ENCODE measurements at regions not wholly inside any gene's neighbourhood (a gene's known extent, or its start where the extent isn't known, plus 50 kb on each side); places are given as distances from the start of the nearest gene placed in this dataset.
"Not testable (repeated sequence)": the region's sequence is repeated elsewhere in the genome, so short reads cannot be mapped to it uniquely, and the experiment has no call there.

DNA sequence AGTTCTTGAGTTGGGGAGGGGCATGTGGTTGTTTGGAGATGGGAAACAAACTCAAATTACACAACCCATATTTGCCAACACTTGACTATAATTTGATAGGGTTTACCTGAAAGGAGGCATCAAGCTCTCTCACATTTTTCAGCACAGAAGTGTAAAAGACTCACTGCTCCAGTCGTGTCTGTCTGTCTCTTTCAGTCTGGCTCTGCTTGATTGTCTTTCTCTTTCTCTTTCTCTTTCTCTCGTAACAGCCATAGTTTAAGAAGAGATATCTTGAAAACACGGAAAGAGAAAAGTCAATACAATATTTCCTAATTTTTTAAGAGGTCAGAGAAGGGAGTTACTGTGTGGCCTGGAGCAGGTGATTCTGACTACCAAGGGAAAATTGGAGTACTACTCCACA, 413.6 kb upstream of the CXorf51A start:
- WGBS (ENCODE audit: extremely low coverage, insufficient coverage, insufficient read length) = no CpG with 5 or more reads among the region's 3 CpGs
- H2BK12ac ChIP-seq (ENCODE audit: low read length) = no peak overlapping the region
- no peak overlapping the region for H3K27ac ChIP-seq (ENCODE audit: low read depth, low read length)
- H3K23ac ChIP-seq (ENCODE audit: low read length) = no peak overlapping the region
- no peak overlapping the region for H3K4me2 ChIP-seq (ENCODE audit: low read length)
- no peak overlapping the region for H3K14ac ChIP-seq (ENCODE audit: low read length)
- H3K27me3 ChIP-seq (ENCODE audit: insufficient read depth, low read length) = no peaks in the 10 kb centered on the region
- no peak overlapping the region for H3K18ac ChIP-seq (ENCODE audit: low read length)
- no peak overlapping the region for H4K8ac ChIP-seq (ENCODE audit: low read depth, low read length)
- no peaks in the 10 kb centered on the region for H3K9me3 ChIP-seq (ENCODE audit: insufficient read depth, low read depth, low read length)
- H2AK5ac ChIP-seq (ENCODE audit: low read length) = no peak overlapping the region
- no peak overlapping the region for H2AFZ ChIP-seq (ENCODE audit: insufficient read depth, low read length, poor library complexity)
- H3K79me2 ChIP-seq (ENCODE audit: control insufficient read depth, insufficient read depth, low read length, poor library complexity) = no peaks in the 10 kb centered on the region
- H3K4ac ChIP-seq (ENCODE audit: low read depth, low read length) = no peak overlapping the region
- no peaks in the 10 kb centered on the region for H3K36me3 ChIP-seq (ENCODE audit: control insufficient read depth in 1 of 2, insufficient read depth in 2 of 2, low read length in 2 of 2)
- no peak overlapping the region for H4K12ac ChIP-seq (ENCODE audit: low read depth, low read length)
- no peak overlapping the region for H2BK120ac ChIP-seq (ENCODE audit: insufficient read depth, low read length, poor library complexity)
- no peak overlapping the region for H3K9ac ChIP-seq (ENCODE audit: low read length)
- H3K4me3 ChIP-seq (ENCODE audit: low read depth, low read length) = no peak overlapping the region
- no peak for DNase-seq
- no peaks in the 10 kb centered on the region for H3K4me1 ChIP-seq (ENCODE audit: control insufficient read depth in 1 of 2, insufficient read depth in 2 of 2, low read length in 2 of 2)
- H3K79me1 ChIP-seq (ENCODE audit: low read length) = no peaks in the 10 kb centered on the region
- H2BK5ac ChIP-seq (ENCODE audit: low read depth, low read length, poor library complexity) = no peak overlapping the region
- no peak overlapping the region for H4K91ac ChIP-seq (ENCODE audit: low read depth, low read length)

DNA sequence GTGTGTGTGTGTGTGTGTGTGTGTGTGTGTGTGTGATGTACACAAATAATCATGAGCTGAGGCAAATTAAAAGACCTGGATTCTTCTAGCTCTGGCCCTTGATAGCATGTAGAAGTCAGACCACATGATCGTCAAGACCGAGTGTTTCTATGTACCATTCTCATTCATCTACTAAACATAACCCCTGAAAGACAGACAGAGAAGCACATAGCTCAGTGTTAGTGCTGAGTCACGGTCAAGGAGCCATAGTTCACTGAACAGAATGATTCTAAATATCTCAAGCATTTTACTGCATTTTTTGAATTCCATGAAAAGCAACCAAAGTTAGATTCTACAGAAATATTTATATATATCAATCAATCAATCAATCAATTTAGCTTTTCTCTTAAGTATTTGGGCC, 412.3 kb upstream of the CXorf51A start:
- Histone ChIP-seq H3K18ac (ENCODE audit: low read length) (no peak overlapping the region), H2BK120ac (ENCODE audit: insufficient read depth, low read length, poor library complexity) (no peak overlapping the region)

DNA sequence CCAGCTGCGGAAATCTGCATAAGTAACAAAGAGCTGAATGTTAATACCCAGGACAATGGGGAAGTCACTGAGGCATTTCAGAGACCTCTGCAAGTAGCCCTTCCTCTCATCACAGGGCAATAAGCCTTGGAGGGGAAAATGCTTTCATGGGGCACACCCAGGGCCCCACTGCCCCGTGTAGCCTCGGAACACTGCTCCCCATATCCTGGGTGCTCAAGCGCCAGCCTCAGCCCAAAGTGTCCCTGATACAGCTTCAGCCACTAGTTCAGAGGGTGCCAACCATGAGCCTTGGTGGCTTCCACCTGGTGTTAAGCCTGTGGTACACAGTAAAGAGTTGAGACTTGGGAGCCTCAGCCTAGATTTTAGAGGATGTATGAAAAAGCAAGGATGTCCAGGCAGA, 402.8 kb upstream of the CXorf51A start:
- Histone ChIP-seq H3K4ac (ENCODE audit: low read depth, low read length) (no peak overlapping the region), H3K9ac (ENCODE audit: low read length) (no peak overlapping the region), H3K79me2 (ENCODE audit: control insufficient read depth, insufficient read depth, low read length, poor library complexity) (no peaks in the 10 kb centered on the region), H3K23ac (ENCODE audit: low read length) (no peak overlapping the region), H3K18ac (ENCODE audit: low read length) (no peak overlapping the region), H2AK5ac (ENCODE audit: low read length) (no peak overlapping the region), H2AFZ (ENCODE audit: insufficient read depth, low read length, poor library complexity) (no peak overlapping the region), H4K8ac (ENCODE audit: low read depth, low read length) (no peak overlapping the region), H3K27me3 (ENCODE audit: insufficient read depth, low read length) (no peaks in the 10 kb centered on the region), H3K14ac (ENCODE audit: low read length) (no peak overlapping the region), H3K9me3 (ENCODE audit: insufficient read depth, low read depth, low read length) (no peaks in the 10 kb centered on the region), H2BK5ac (ENCODE audit: low read depth, low read length, poor library complexity) (no peak overlapping the region), H2BK120ac (ENCODE audit: insufficient read depth, low read length, poor library complexity) (no peak overlapping the region), H3K79me1 (ENCODE audit: low read length) (no peaks in the 10 kb centered on the region), H4K12ac (ENCODE audit: low read depth, low read length) (no peak overlapping the region), H3K4me2 (ENCODE audit: low read length) (no peak overlapping the region), H4K91ac (ENCODE audit: low read depth, low read length) (no peak overlapping the region), H3K4me3 (ENCODE audit: low read depth, low read length) (no peak overlapping the region), H3K4me1 (ENCODE audit: control insufficient read depth in 1 of 2, insufficient read depth in 2 of 2, low read length in 2 of 2) (no peaks in the 10 kb centered on the region), H2BK12ac (ENCODE audit: low read length) (no peak overlapping the region), H3K36me3 (ENCODE audit: control insufficient read depth in 1 of 2, insufficient read depth in 2 of 2, low read length in 2 of 2) (no peaks in the 10 kb centered on the region), H3K27ac (ENCODE audit: low read depth, low read length) (no peak overlapping the region)
- no peak for DNase-seq
- WGBS (ENCODE audit: extremely low coverage, insufficient coverage, insufficient read length) = no CpG with 5 or more reads among the region's 4 CpGs

More for the DNA sequence above, 412.3 kb upstream of the CXorf51A start:
- H2BK5ac ChIP-seq (ENCODE audit: low read depth, low read length, poor library complexity) = no peak overlapping the region
- no peak overlapping the region for H4K8ac ChIP-seq (ENCODE audit: low read depth, low read length)
- no peak overlapping the region for H3K14ac ChIP-seq (ENCODE audit: low read length)
- no peak overlapping the region for H3K4me3 ChIP-seq (ENCODE audit: low read depth, low read length)
- H4K12ac ChIP-seq (ENCODE audit: low read depth, low read length) = no peak overlapping the region
- WGBS (ENCODE audit: extremely low coverage, insufficient coverage, insufficient read length) = no CpG with 5 or more reads among the region's 3 CpGs
- no peak overlapping the region for H2AK5ac ChIP-seq (ENCODE audit: low read length)
- no peaks in the 10 kb centered on the region for H3K79me2 ChIP-seq (ENCODE audit: control insufficient read depth, insufficient read depth, low read length, poor library complexity)
- no peaks in the 10 kb centered on the region for H3K36me3 ChIP-seq (ENCODE audit: control insufficient read depth in 1 of 2, insufficient read depth in 2 of 2, low read length in 2 of 2)
- no peaks in the 10 kb centered on the region for H3K9me3 ChIP-seq (ENCODE audit: insufficient read depth, low read depth, low read length)
- no peaks in the 10 kb centered on the region for H3K27me3 ChIP-seq (ENCODE audit: insufficient read depth, low read length)
- no peak overlapping the region for H3K23ac ChIP-seq (ENCODE audit: low read length)
- H3K4me2 ChIP-seq (ENCODE audit: low read length) = no peak overlapping the region
- H2BK12ac ChIP-seq (ENCODE audit: low read length) = no peak overlapping the region
- no peak overlapping the region for H2AFZ ChIP-seq (ENCODE audit: insufficient read depth, low read length, poor library complexity)
- H4K91ac ChIP-seq (ENCODE audit: low read depth, low read length) = no peak overlapping the region
- H3K4ac ChIP-seq (ENCODE audit: low read depth, low read length) = no peak overlapping the region
- H3K27ac ChIP-seq (ENCODE audit: low read depth, low read length) = no peak overlapping the region
- H3K79me1 ChIP-seq (ENCODE audit: low read length) = no peaks in the 10 kb centered on the region
- DNase-seq = no peak
- H3K9ac ChIP-seq (ENCODE audit: low read length) = no peak overlapping the region
- H3K4me1 ChIP-seq (ENCODE audit: control insufficient read depth in 1 of 2, insufficient read depth in 2 of 2, low read length in 2 of 2) = no peaks in the 10 kb centered on the region

DNA sequence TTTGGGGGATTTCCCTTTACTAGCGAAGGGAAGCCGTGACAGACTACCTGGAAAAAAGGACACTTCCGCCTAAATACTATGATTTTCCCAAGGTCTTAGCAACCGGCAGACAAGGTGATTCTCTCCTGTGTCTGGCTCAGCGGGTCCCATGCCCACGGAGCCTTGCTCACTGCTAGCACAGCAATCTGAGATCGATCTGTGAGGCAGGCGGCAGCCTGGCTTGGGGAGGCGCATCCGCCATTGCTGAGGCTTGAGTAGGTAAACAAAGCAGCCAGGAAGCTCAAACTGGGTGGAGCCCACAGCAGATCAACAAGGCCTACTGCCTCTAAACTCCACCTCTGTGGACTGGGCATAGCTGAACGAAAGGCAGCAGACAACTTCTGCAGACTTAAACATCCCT, 385.9 kb upstream of the CXorf51A start:
- not testable (repeated sequence) for H3K4me2 ChIP-seq (ENCODE audit: low read length); H4K8ac ChIP-seq (ENCODE audit: low read depth, low read length); H2AK5ac ChIP-seq (ENCODE audit: low read length); H3K23ac ChIP-seq (ENCODE audit: low read length); DNase-seq; H3K27me3 ChIP-seq (ENCODE audit: insufficient read depth, low read length); H3K79me1 ChIP-seq (ENCODE audit: low read length); H2BK12ac ChIP-seq (ENCODE audit: low read length); H3K27ac ChIP-seq (ENCODE audit: low read depth, low read length); H3K9ac ChIP-seq (ENCODE audit: low read length); H3K4me1 ChIP-seq (ENCODE audit: control insufficient read depth in 1 of 2, insufficient read depth in 2 of 2, low read length in 2 of 2); H3K14ac ChIP-seq (ENCODE audit: low read length); H3K4ac ChIP-seq (ENCODE audit: low read depth, low read length); H3K9me3 ChIP-seq (ENCODE audit: insufficient read depth, low read depth, low read length); H2BK5ac ChIP-seq (ENCODE audit: low read depth, low read length, poor library complexity); H3K4me3 ChIP-seq (ENCODE audit: low read depth, low read length); H3K18ac ChIP-seq (ENCODE audit: low read length); H4K91ac ChIP-seq (ENCODE audit: low read depth, low read length); H2BK120ac ChIP-seq (ENCODE audit: insufficient read depth, low read length, poor library complexity); H3K79me2 ChIP-seq (ENCODE audit: control insufficient read depth, insufficient read depth, low read length, poor library complexity); H4K12ac ChIP-seq (ENCODE audit: low read depth, low read length); H2AFZ ChIP-seq (ENCODE audit: insufficient read depth, low read length, poor library complexity); H3K36me3 ChIP-seq (ENCODE audit: control insufficient read depth in 1 of 2, insufficient read depth in 2 of 2, low read length in 2 of 2)
- WGBS (ENCODE audit: extremely low coverage, insufficient coverage, insufficient read length) = no CpG with 5 or more reads among the region's 11 CpGs

Measured in trophoblast cell (in vitro differentiated cells and primary cell).